Islet of Langerhans (tissue), 1 donor: ENCODE measurements at regions not wholly inside any gene's neighbourhood (a gene's known extent, or its start where the extent isn't known, plus 50 kb on each side); places are given as distances from the start of the nearest gene placed in this dataset.

Experiments
- FAIRE-seq: peaks from one replicate; lab custom pipeline; 2011; peaks lifted over from hg19 to GRCh38; lab: Jason Lieb, UNC

DNA sequence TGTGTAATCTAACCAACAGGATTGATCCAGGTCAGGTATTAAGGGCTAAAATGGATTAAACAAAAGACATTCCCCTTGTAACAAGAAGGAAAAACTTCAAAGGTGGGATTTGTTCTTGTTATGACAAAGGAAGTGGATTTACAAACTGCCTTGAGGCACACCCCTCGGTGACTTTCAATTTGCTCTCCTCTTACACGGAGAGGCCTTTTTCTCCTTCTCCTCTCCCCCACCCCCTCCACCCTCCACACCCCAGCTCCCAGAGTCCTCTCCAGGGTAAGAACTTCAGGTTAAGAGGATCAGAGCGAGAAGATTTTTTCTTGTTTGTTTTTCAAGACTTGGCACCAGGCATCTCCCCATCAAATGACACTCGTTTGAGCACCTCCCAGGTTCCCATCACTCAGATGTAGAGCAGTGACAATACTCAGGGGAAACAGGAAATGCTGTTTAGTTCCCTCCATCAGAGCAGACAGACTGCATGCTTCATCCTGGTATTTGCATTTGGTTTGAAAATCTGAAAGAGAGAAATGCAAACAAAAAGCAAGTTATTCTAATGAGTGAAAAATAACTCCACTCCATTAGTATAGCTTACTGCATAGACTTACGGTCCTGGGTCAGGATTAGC, 77.6 kb upstream of the TMEM260 start:
- no peak for FAIRE-seq

DNA sequence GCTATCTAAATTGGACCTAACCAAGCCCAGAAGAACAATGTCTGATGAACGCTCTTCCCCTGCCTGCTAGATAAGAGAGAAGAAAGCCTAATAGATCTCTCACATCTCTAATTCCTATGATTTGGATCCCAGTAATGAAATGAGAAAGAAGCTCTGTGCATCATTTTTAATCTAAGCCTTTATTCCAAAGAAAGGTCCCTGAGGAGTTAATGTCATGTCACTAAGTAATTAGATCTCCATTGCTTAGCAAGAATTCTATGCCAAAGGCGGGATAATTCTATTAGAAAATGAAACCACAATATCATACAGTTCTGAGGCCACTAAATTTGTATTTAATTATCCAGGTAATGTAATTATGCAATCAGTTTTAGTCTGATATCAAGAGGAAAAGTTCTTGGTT, 74.2 kb upstream of the TMEM260 start:
- no peak for FAIRE-seq

DNA sequence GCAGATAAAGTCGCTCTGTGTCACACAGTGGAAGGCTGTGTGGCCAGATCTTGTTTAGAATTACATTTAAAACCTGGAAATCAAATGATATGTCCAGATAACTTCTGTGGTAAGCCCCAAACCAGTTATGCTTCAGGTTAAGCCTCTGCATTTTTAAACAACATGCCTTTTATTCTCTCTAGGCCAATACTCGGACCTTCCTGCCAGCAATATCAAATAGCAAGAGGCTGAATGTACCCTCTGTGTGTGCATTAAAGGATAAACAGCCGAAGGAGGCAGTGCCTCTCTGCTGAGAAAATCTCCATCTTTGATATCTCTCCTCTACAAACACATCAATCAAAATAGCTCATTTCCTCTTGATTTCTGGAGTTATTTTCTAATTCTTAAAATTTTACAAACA, 67.1 kb upstream of the TMEM260 start:
- no peak for FAIRE-seq

DNA sequence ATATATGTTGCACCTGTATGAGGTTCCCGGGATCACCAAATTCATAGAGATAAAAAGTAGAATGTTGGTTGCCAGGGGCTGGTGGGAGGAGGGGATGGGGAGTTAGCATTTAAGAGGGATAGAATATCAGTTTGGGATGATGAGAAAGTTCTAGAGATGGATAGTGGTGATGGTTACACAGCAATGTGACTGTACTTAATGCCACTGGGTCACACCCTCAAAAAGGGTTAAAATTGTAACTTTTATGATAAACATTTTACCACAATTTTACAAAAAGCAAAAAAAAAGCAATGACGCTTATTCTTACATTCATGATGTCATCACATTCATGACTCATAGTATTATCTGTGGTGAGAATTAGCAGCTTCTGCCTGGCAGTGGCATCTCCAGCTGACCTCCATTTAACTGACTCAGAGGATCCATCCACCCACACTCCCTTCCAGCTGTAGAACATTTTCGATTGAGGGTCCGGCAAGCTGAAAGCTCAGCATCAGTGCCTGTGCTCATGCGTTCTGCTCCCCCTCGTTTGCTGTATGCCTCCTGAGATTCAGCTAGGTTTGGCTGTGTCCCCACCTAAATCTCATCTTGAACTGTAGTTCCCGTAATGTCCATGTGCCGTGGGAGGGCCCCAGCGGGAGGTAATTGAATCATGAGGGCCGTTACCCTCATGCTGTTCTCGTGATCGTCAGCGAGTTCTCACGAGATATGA, 64.8 kb upstream of the TMEM260 start:
- no peak for FAIRE-seq

DNA sequence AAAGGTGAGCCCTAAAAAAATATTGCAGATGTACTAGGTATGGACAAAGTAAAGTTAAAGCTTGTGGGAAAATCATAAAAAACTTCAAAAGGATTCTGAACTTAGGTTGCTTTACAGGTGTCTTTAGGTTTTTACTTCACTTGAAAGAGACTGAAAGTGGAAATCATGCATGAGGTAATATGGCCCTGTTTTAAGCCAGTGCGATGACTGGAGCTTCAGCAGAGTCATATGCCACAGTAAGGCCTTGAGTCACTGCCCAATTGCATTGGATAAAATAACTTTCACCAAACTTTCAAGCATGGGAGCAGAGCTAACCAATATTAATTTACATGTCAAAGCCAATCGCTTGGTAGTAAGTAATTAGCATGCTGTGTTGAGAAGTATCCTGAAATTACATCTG, 63.9 kb upstream of the TMEM260 start:
- no peak for FAIRE-seq

DNA sequence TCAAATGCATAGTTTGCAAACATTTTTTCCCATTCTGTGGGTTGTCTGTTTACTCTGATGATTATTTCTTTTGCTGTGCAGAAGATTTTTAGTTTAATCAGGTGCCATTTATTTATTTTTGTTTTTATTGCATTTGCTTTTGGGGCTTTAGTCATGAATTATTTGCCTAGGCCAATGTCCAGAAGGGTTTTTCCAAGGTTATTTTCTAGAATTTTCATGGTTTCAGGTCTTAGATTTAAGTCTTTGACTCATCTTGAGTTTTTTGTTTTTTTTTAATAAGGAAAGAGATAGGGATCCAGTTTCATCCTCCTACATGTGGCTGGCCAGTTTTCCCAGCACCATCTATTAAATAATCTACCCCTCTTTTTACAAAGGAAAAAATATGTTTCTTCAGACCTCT, 57.2 kb upstream of the TMEM260 start:
- no peak for FAIRE-seq

DNA sequence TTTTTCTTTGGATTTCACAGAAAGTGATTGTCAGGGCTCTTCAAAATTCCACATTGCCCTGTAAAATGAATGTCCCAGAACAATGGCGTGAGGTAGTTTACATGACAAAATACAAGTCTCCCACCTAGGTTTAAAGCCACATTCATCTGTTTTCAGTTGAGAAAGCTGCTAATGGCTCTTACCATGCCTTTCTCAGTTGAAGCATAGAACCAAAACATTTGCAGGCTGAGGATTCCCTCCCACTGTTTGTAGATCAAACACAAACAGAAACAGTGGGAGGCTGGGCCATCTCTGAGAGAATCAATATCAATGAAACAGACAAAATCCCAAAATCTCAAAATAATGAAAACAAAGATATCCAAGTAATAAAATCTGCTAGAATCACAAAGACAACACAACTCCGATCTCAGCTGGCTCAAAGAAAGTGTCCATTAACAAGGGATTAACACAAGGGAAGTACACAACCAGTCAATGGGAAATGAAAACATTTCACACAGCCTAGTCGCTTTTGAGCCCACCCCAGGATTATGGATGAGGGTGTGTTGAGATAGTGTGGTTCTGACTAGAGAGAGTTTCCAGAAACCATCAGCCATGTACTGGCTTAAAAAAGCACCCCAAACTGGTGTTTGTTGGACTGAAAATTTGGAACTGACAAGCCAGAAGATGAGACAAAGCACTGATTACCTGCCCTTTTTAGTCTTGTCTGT, 54.5 kb upstream of the TMEM260 start:
- no peak for FAIRE-seq

DNA sequence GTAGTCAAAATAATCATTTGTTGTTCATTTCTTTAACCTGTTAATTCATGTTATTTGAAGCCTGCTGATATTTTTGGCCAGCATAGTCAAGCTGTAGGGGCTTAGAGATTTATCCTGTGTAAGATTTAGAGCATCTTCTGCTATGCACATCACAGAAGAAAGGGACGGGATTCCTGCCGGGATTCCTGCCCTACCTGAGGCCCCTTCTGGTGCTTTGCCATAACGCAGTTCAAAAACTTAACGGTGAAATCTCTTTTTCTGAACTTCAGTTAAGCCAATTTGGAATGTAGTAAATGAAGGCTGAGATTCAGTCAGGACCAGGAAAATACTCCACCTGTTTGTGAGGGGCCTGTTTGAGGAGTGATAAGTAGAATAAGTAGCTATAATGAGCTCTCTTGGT, 50.7 kb upstream of the TMEM260 start:
- FAIRE-seq: no peak
